ENCODE measurements at regions not wholly inside any gene's neighbourhood (a gene's known extent, or its start where the extent isn't known, plus 50 kb on each side); places are given as distances from the start of the nearest gene placed in this dataset.

DNA sequence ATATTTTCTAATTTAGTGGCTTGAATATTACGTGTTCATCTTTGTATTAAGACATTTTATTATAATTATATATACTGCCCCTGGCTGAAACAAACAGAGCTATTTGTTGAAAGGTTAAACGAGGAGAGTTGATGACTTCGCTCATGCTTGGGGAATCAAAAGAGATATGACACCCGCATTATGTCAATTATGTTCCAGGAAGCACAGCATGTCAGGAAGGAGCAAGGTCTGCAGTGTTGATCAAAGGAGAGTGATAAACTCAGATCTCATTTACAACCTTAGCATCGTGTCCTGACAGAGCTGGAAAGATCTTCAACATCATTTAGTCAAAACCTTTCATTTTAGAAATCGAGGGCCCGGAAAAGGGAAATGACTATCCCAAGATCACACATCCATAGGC lies 510.1 kb downstream of the TDRD15 start:
- TF ChIP-seq HDGF (IDR thresholded peaks at IDR 0.05; ENCODE audit: borderline replicate concordance), result no peak
- no peak for TF ChIP-seq TARDBP (IDR thresholded peaks at IDR 0.05)
- TF ChIP-seq L3MBTL2 (conservative IDR thresholded peaks at IDR 0.05), result no peak
- TF ChIP-seq BHLHE40 (IDR thresholded peaks at IDR 0.05; ENCODE audit: borderline replicate concordance), result no peak
- TF ChIP-seq SUZ12 (IDR thresholded peaks at IDR 0.05), result no peak
- no peak for TF ChIP-seq ZNF384 (IDR thresholded peaks at IDR 0.05)
- TF ChIP-seq, protein P1, sequence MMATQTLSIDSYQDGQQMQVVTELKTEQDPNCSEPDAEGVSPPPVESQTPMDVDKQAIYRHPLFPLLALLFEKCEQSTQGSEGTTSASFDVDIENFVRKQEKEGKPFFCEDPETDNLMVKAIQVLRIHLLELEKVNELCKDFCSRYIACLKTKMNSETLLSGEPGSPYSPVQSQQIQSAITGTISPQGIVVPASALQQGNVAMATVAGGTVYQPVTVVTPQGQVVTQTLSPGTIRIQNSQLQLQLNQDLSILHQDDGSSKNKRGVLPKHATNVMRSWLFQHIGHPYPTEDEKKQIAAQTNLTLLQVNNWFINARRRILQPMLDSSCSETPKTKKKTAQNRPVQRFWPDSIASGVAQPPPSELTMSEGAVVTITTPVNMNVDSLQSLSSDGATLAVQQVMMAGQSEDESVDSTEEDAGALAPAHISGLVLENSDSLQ (IDR thresholded peaks at IDR 0.05), result no peak
- no peak for TF ChIP-seq SP1 (IDR thresholded peaks at IDR 0.05)
- TF ChIP-seq FOXK2 (IDR thresholded peaks at IDR 0.05), result no peak
- no peak for TF ChIP-seq LEF1 (IDR thresholded peaks at IDR 0.05; ENCODE audit: borderline replicate concordance)
- no peak for TF ChIP-seq ELF4 (IDR thresholded peaks at IDR 0.05)
- no peak for TF ChIP-seq FOXA1 (IDR thresholded peaks at IDR 0.05)
- TF ChIP-seq ARNT (IDR thresholded peaks at IDR 0.05), result no peak
- no peak for TF ChIP-seq FOXM1 (IDR thresholded peaks at IDR 0.05; ENCODE audit: borderline replicate concordance)
- no peak for TF ChIP-seq CTBP1 (IDR thresholded peaks at IDR 0.05; ENCODE audit: borderline replicate concordance)
- TF ChIP-seq NFRKB (IDR thresholded peaks at IDR 0.05), result no peak
- ChIA-PET CTCF (no interaction called here), POLR2A (no interaction called here)
- no peak for DNase-seq (ENCODE audit: extremely low spot score)

DNA sequence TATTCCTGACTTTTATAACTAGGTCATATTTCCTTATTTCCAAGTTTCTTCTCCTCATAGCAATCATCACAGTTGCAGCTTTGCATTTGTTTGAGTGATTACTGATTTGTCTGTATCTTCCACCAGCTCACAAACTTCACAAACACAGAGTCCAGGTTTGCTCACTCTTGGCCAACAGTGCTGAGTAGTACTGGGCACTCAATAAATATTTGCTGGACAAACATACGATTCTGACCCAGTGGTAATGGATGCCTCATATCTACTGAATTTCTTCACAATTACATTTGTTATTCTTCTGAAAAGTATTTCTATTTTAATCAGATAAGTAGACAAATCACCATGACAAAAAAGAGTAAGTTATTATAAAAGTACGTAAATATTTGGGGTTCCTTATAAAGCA lies 516.3 kb downstream of the TDRD15 start:
- ChIA-PET POLR2A (no interaction called here), CTCF (no interaction called here)
- DNase-seq (ENCODE audit: extremely low spot score), result no peak
- TF ChIP-seq TARDBP (IDR thresholded peaks at IDR 0.05), result no peak

DNA sequence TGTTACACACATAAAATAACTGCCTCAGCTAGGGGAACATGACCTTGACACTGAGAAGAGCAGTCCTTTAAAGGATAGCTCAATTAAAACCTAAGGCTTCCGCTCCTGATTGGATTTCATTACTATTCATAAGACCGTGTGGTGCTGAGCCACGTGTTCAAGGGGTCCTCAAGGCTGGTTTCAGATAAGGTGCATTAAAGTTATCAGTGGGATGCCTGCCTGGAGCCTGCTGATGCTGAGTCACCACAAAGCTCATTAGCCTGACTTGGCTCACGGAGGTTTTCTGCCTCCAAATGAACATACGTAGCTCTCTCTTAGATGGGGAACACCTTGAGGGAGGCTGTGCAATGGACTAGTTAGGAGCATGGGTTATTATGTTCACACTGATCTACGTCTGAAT lies 518.9 kb downstream of the TDRD15 start:
- CTCF ChIA-PET, result no interaction called here
- TF ChIP-seq L3MBTL2 (conservative IDR thresholded peaks at IDR 0.05), result no peak
- TF ChIP-seq ZNF384 (IDR thresholded peaks at IDR 0.05), result no peak
- no peak for TF ChIP-seq ARNT (IDR thresholded peaks at IDR 0.05)
- TF ChIP-seq FOXM1 (IDR thresholded peaks at IDR 0.05; ENCODE audit: borderline replicate concordance), result no peak
- TF ChIP-seq FOXK2 (IDR thresholded peaks at IDR 0.05), result no peak
- TF ChIP-seq, protein P1 (IDR thresholded peaks at IDR 0.05), result no peak
- TF ChIP-seq NFRKB (IDR thresholded peaks at IDR 0.05), result no peak
- TF ChIP-seq LEF1 (IDR thresholded peaks at IDR 0.05; ENCODE audit: borderline replicate concordance), result no peak
- TF ChIP-seq FOXA1 (IDR thresholded peaks at IDR 0.05), result no peak
- no peak for TF ChIP-seq ELF4 (IDR thresholded peaks at IDR 0.05)
- TF ChIP-seq HDGF (IDR thresholded peaks at IDR 0.05; ENCODE audit: borderline replicate concordance), result no peak
- no peak for TF ChIP-seq CTBP1 (IDR thresholded peaks at IDR 0.05; ENCODE audit: borderline replicate concordance)
- TF ChIP-seq BHLHE40 (IDR thresholded peaks at IDR 0.05; ENCODE audit: borderline replicate concordance), result no peak
- no peak for TF ChIP-seq SUZ12 (IDR thresholded peaks at IDR 0.05)
- no peak for TF ChIP-seq SP1 (IDR thresholded peaks at IDR 0.05)
- no peak for TF ChIP-seq TARDBP (IDR thresholded peaks at IDR 0.05)
- DNase-seq (ENCODE audit: extremely low spot score), result no peak
- POLR2A ChIA-PET, result no interaction called here

DNA sequence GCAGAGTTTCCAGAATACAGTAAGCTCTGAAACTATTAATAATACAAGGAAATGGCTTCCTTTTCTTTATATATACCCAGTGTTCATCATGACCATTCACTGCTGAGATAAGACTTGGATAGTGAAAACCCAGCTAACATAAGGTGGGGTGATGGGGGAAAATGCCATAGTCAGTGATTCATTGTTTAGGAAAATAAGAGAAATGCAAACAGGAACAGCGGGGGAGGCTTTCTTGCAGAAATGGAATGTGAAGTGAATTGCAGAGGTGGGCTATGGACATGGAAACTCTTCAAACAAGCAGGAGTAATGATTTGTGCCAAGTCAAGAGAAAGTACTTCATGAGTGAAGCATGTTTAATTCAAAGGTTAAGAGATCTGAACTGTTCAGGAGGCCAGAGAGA lies 519.4 kb downstream of the TDRD15 start:
- DNase-seq (ENCODE audit: extremely low spot score), result no peak
- no peak for TF ChIP-seq ELF4 (IDR thresholded peaks at IDR 0.05)
- no peak for TF ChIP-seq TARDBP (IDR thresholded peaks at IDR 0.05)
- ChIA-PET POLR2A (no interaction called here), CTCF (no interaction called here)

DNA sequence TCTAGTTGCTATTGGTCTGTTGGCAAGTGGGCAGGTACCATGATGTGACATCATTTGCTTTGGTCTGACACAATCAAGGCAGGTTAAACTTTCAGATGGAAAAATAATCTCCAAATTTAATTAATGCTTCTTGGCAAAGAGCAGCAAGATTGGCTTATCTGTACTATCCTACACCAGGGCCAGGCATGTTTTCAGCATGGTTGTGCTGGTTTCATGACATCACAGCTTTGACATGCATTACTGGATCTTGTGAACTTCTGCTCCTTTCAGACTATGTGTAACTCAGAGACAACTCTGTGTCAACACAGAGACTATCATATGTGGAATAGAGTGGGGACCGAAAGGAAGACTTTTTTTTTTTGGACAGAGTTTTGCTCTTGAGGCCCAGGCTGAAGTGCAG lies 520.5 kb downstream of the TDRD15 start:
- no peak for TF ChIP-seq BHLHE40 (IDR thresholded peaks at IDR 0.05; ENCODE audit: borderline replicate concordance)
- TF ChIP-seq LEF1 (IDR thresholded peaks at IDR 0.05; ENCODE audit: borderline replicate concordance), result no peak
- ChIA-PET CTCF (no interaction called here), POLR2A (no interaction called here)
- DNase-seq (ENCODE audit: extremely low spot score), result no peak

DNA sequence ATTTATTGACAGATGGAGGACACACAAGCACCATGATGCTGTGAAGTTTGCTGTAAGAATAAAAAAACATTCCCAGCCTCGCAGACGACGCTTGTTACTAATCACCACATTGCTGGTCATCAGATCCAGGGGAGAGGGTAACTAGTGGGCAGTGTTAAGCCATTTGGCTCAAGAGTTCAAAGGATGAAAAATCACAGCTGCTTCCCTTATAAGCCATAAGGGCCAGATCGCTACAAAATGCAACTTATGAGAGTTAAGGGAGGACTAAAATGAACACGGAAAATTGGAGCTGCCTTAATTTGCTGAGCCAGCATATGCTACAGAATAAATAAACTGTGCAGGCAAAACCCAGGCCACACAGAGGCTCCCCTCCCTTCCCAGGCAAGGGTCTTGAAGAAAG lies 522.6 kb downstream of the TDRD15 start:
- no peak for DNase-seq (ENCODE audit: extremely low spot score)
- ChIA-PET POLR2A (no interaction called here), CTCF (no interaction called here)
- TF ChIP-seq LEF1 (IDR thresholded peaks at IDR 0.05; ENCODE audit: borderline replicate concordance), result no peak
- TF ChIP-seq ZNF384 (IDR thresholded peaks at IDR 0.05), result no peak

DNA sequence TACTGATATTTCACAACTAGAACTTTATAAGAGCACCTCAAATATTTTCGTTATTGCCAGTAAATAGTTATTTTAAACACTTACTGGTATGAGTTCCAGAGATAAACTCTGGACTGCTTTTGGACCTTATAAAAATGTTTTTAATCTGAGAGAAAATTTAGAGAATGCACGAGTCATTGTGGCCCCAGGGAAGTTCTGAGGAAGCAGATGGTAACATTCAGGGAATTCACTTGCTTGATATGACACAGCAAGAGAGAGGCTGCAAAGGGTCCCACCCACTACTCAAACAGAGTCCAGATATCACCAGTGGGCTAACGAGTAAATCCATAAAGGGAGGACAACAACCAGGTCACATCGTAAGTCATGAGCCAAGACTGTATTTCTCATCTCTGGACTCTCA lies 526.8 kb downstream of the TDRD15 start:
- DNase-seq (ENCODE audit: extremely low spot score), result no peak
- CTCF ChIA-PET, result no interaction called here
- TF ChIP-seq BHLHE40 (IDR thresholded peaks at IDR 0.05; ENCODE audit: borderline replicate concordance), result no peak
- POLR2A ChIA-PET, result no interaction called here

DNA sequence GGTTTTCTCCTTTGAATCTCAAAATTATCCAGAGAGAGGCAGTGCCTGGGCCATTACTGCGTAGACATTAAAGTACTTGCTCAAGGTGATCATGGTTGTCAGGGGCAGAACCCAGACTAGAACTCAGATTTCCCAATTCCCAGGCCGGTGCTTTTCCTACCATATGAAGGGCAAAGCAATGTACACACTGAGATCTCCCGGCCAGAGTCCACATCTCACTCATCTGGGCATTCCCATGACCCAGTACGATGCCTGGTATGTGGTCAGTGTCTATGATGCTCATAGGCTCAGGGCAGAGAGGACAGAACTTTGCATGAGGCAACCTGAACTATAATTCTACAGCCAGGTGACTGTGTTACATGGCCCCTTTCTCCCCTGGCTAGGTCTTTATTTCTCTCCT lies 531.4 kb downstream of the TDRD15 start:
- ChIA-PET CTCF (no interaction called here), POLR2A (no interaction called here)
- DNase-seq (ENCODE audit: extremely low spot score), result no peak
- TF ChIP-seq ARNT (IDR thresholded peaks at IDR 0.05) (no peak), FOXA1 (IDR thresholded peaks at IDR 0.05) (no peak), ZNF384 (IDR thresholded peaks at IDR 0.05) (no peak)
